ENCODE measurements at regions not wholly inside any gene's neighbourhood (a gene's known extent, or its start where the extent isn't known, plus 50 kb on each side); places are given as distances from the start of the nearest gene placed in this dataset.

- DNase-seq: no peak
- Histone ChIP-seq H3K18ac (ENCODE audit: low read depth in 1 of 2, low read length in 2 of 2) (no peak overlapping the region), H3K4ac (ENCODE audit: low read depth in 1 of 2, low read length in 2 of 2) (no peak overlapping the region), H2BK15ac (ENCODE audit: low read depth, poor library complexity, severe bottlenecking) (no peak overlapping the region), H3K4me1 (ENCODE audit: control insufficient read depth, insufficient read depth, low read depth, low read length) (no peaks in the 10 kb centered on the region), H3K27me3 (ENCODE audit: control insufficient read depth in 1 of 2, insufficient read depth in 1 of 2, low read length in 2 of 2) (peaks cover 0 to 10% of the 10 kb centered on the region in 2 experiments), H3K23ac (ENCODE audit: low read length in 2 of 2) (no peak overlapping the region), H3K36me3 (ENCODE audit: control insufficient read depth in 1 of 2, insufficient read depth in 2 of 2, low read depth in 1 of 2, low read length in 2 of 2) (no peaks in the 10 kb centered on the region), H4K91ac (ENCODE audit: low read length) (no peak overlapping the region), H3K14ac (ENCODE audit: low read length in 2 of 2) (no peak overlapping the region), H3K4me3 (ENCODE audit: insufficient read depth in 1 of 2, low read depth in 1 of 2, low read length in 2 of 2) (no peak overlapping the region), H2BK12ac (ENCODE audit: low read length in 2 of 2) (no peak overlapping the region), H3K4me2 (ENCODE audit: low read length, poor library complexity, severe bottlenecking) (no peak overlapping the region), H2AFZ (ENCODE audit: low read depth, low read length) (no peak overlapping the region), H2BK120ac (ENCODE audit: low read depth, low read length) (no peak overlapping the region), H3K9ac (ENCODE audit: low read length) (no peak overlapping the region), H2AK5ac (ENCODE audit: low read length, severe bottlenecking) (no peak overlapping the region), H3K27ac (ENCODE audit: low read length, poor library complexity, severe bottlenecking) (no peak overlapping the region), H3K9me3 (ENCODE audit: control insufficient read depth, low read length) (peaks cover 2% of the 10 kb centered on the region), H2BK5ac (ENCODE audit: low read depth, low read length, poor library complexity, severe bottlenecking) (no peak overlapping the region), H4K8ac (ENCODE audit: low read length) (no peak overlapping the region), H3K79me1 (replicated peaks; ENCODE audit: low read length, poor library complexity, severe bottlenecking) (no peaks in the 10 kb centered on the region)
Observed at GRCh38 chr3:16670191-16670590, 65.0 kb upstream of the DAZL start.

DNA sequence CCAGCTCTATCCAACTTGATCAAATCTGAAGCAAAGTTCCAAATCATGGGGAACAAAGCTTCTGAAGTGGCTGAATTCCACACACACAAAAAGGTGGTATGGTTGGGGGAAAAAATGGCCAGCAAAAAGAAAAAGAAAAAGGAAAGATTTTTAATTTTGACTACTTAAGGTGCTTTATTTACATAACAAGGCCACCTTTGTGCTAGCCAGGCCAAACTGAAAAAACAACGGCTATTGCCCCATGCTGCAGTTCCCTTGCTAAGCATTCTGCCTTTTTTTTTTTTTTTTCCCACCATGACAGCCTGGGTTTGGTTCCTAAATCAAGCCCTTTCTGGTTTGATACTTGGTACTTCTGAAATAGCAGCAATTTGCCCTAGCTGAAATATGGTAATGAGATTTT lies 66.5 kb upstream of the DAZL start:
- H3K79me1 ChIP-seq (replicated peaks; ENCODE audit: low read length, poor library complexity, severe bottlenecking): no peaks in the 10 kb centered on the region
- DNase-seq: no peak
- WGBS: 58% methylated on average over 1 of the region's 1 CpG
- H2AFZ ChIP-seq (ENCODE audit: low read depth, low read length): no peak overlapping the region
- no peak overlapping the region for H4K8ac ChIP-seq (ENCODE audit: low read length)
- no peak overlapping the region for H3K4me2 ChIP-seq (ENCODE audit: low read length, poor library complexity, severe bottlenecking)
- no peaks in the 10 kb centered on the region for H3K36me3 ChIP-seq (ENCODE audit: control insufficient read depth in 1 of 2, insufficient read depth in 2 of 2, low read depth in 1 of 2, low read length in 2 of 2)
- H2BK12ac ChIP-seq (ENCODE audit: low read length in 2 of 2): no peak overlapping the region
- H2BK15ac ChIP-seq (ENCODE audit: low read depth, poor library complexity, severe bottlenecking): no peak overlapping the region
- H3K27ac ChIP-seq (ENCODE audit: low read length, poor library complexity, severe bottlenecking): no peak overlapping the region
- H3K9me3 ChIP-seq (ENCODE audit: control insufficient read depth, low read length): peaks cover 10% of the 10 kb centered on the region
- no peak overlapping the region for H3K9ac ChIP-seq (ENCODE audit: low read length)
- no peaks in the 10 kb centered on the region for H3K4me1 ChIP-seq (ENCODE audit: control insufficient read depth, insufficient read depth, low read depth, low read length)
- no peak overlapping the region for H3K14ac ChIP-seq (ENCODE audit: low read length in 2 of 2)
- peaks cover 0 to 10% of the 10 kb centered on the region in 2 experiments for H3K27me3 ChIP-seq (ENCODE audit: control insufficient read depth in 1 of 2, insufficient read depth in 1 of 2, low read length in 2 of 2)
- no peak overlapping the region for H3K23ac ChIP-seq (ENCODE audit: low read length in 2 of 2)
- H3K18ac ChIP-seq (ENCODE audit: low read depth in 1 of 2, low read length in 2 of 2): no peak overlapping the region
- H3K4ac ChIP-seq (ENCODE audit: low read depth in 1 of 2, low read length in 2 of 2): no peak overlapping the region
- H2BK120ac ChIP-seq (ENCODE audit: low read depth, low read length): no peak overlapping the region
- H3K4me3 ChIP-seq (ENCODE audit: insufficient read depth in 1 of 2, low read depth in 1 of 2, low read length in 2 of 2): no peak overlapping the region
- no peak overlapping the region for H2BK5ac ChIP-seq (ENCODE audit: low read depth, low read length, poor library complexity, severe bottlenecking)
- no peak overlapping the region for H4K91ac ChIP-seq (ENCODE audit: low read length)
- H2AK5ac ChIP-seq (ENCODE audit: low read length, severe bottlenecking): no peak overlapping the region

DNA sequence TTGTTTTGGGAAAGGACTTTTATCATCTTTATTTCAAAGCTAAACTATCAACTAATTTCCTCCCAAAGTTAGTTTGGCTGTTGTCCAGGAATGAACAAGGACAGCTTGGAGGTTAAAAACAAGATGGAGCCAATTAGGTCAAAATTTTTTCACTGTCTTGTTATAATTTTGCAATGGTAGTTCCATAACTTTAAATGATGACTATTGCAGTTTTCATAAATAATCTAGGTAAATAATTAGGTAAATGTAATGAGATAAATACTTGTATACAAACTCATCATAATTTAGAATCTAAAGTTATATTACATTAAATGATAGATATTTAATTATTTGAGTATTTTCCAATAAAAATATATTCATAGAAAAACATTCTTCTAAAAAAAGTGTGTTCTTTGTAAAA lies 68.3 kb upstream of the DAZL start:
- Histone ChIP-seq H3K27ac (ENCODE audit: low read length, poor library complexity, severe bottlenecking) (no peak overlapping the region), H3K27me3 (ENCODE audit: control insufficient read depth in 1 of 2, insufficient read depth in 1 of 2, low read length in 2 of 2) (no peaks in the 10 kb centered on the region), H4K8ac (ENCODE audit: low read length) (no peak overlapping the region), H2BK120ac (ENCODE audit: low read depth, low read length) (no peak overlapping the region), H3K4me3 (ENCODE audit: insufficient read depth in 1 of 2, low read depth in 1 of 2, low read length in 2 of 2) (no peak overlapping the region), H3K36me3 (ENCODE audit: control insufficient read depth in 1 of 2, insufficient read depth in 2 of 2, low read depth in 1 of 2, low read length in 2 of 2) (no peaks in the 10 kb centered on the region), H3K23ac (ENCODE audit: low read length in 2 of 2) (no peak overlapping the region), H3K4me2 (ENCODE audit: low read length, poor library complexity, severe bottlenecking) (no peak overlapping the region), H2AK5ac (ENCODE audit: low read length, severe bottlenecking) (no peak overlapping the region), H3K9me3 (ENCODE audit: control insufficient read depth, low read length) (peaks cover 10% of the 10 kb centered on the region), H3K4ac (ENCODE audit: low read depth in 1 of 2, low read length in 2 of 2) (no peak overlapping the region), H2AFZ (ENCODE audit: low read depth, low read length) (no peak overlapping the region), H3K79me1 (replicated peaks; ENCODE audit: low read length, poor library complexity, severe bottlenecking) (no peaks in the 10 kb centered on the region), H3K18ac (ENCODE audit: low read depth in 1 of 2, low read length in 2 of 2) (no peak overlapping the region), H2BK5ac (ENCODE audit: low read depth, low read length, poor library complexity, severe bottlenecking) (no peak overlapping the region), H3K9ac (ENCODE audit: low read length) (no peak overlapping the region), H2BK15ac (ENCODE audit: low read depth, poor library complexity, severe bottlenecking) (no peak overlapping the region), H3K14ac (ENCODE audit: low read length in 2 of 2) (no peak overlapping the region), H3K4me1 (ENCODE audit: control insufficient read depth, insufficient read depth, low read depth, low read length) (no peaks in the 10 kb centered on the region), H2BK12ac (ENCODE audit: low read length in 2 of 2) (no peak overlapping the region), H4K91ac (ENCODE audit: low read length) (no peak overlapping the region)
- DNase-seq: no peak

GRCh38 chr3:16675805-16676204 lies 70.6 kb upstream of the DAZL start:
- H2AFZ ChIP-seq (ENCODE audit: low read depth, low read length): no peak overlapping the region
- no peak overlapping the region for H2AK5ac ChIP-seq (ENCODE audit: low read length, severe bottlenecking)
- H3K9ac ChIP-seq (ENCODE audit: low read length): no peak overlapping the region
- no peaks in the 10 kb centered on the region for H3K79me1 ChIP-seq (replicated peaks; ENCODE audit: low read length, poor library complexity, severe bottlenecking)
- DNase-seq: no peak
- H3K14ac ChIP-seq (ENCODE audit: low read length in 2 of 2): no peak overlapping the region
- H3K27ac ChIP-seq (ENCODE audit: low read length, poor library complexity, severe bottlenecking): no peak overlapping the region
- no peaks in the 10 kb centered on the region for H3K4me1 ChIP-seq (ENCODE audit: control insufficient read depth, insufficient read depth, low read depth, low read length)
- H3K23ac ChIP-seq (ENCODE audit: low read length in 2 of 2): no peak overlapping the region
- no peak overlapping the region for H2BK120ac ChIP-seq (ENCODE audit: low read depth, low read length)
- H3K27me3 ChIP-seq (ENCODE audit: control insufficient read depth in 1 of 2, insufficient read depth in 1 of 2, low read length in 2 of 2): no peaks in the 10 kb centered on the region
- H2BK12ac ChIP-seq (ENCODE audit: low read length in 2 of 2): no peak overlapping the region
- H4K8ac ChIP-seq (ENCODE audit: low read length): no peak overlapping the region
- H3K4me3 ChIP-seq (ENCODE audit: insufficient read depth in 1 of 2, low read depth in 1 of 2, low read length in 2 of 2): no peak overlapping the region
- H3K4me2 ChIP-seq (ENCODE audit: low read length, poor library complexity, severe bottlenecking): no peak overlapping the region
- H2BK5ac ChIP-seq (ENCODE audit: low read depth, low read length, poor library complexity, severe bottlenecking): no peak overlapping the region
- no peak overlapping the region for H4K91ac ChIP-seq (ENCODE audit: low read length)
- H3K4ac ChIP-seq (ENCODE audit: low read depth in 1 of 2, low read length in 2 of 2): no peak overlapping the region
- H3K36me3 ChIP-seq (ENCODE audit: control insufficient read depth in 1 of 2, insufficient read depth in 2 of 2, low read depth in 1 of 2, low read length in 2 of 2): no peaks in the 10 kb centered on the region
- peaks cover 10% of the 10 kb centered on the region for H3K9me3 ChIP-seq (ENCODE audit: control insufficient read depth, low read length)
- H2BK15ac ChIP-seq (ENCODE audit: low read depth, poor library complexity, severe bottlenecking): no peak overlapping the region
- no peak overlapping the region for H3K18ac ChIP-seq (ENCODE audit: low read depth in 1 of 2, low read length in 2 of 2)

All from mesenchymal stem cell (in vitro differentiated cells and primary cell).